H9 (cell line): ENCODE measurements at regions not wholly inside any gene's neighbourhood (a gene's known extent, or its start where the extent isn't known, plus 50 kb on each side); places are given as distances from the start of the nearest gene placed in this dataset.

Experiments used
- DNase-seq: peaks from one replicate; pipeline ENCODE4 v3.0.0-alpha.2; 2017
- H2AFZ ChIP-seq: one replicate; pipeline ENCODE4 v1.6.1; 2013; ENCODE audit warnings: mild to moderate bottlenecking, low read length, control low read depth, moderate library complexity
- H2AK5ac ChIP-seq: 2 replicates; pipeline ENCODE4 v1.6.1; 2013; ENCODE audit warnings: low read length, control low read depth, mixed read lengths; ENCODE audit not compliant: insufficient read length
- H2BK120ac ChIP-seq: one replicate; pipeline ENCODE4 v1.6.1; 2013; ENCODE audit warnings: low read depth, mild to moderate bottlenecking, low read length, control low read depth, inconsistent platforms; ENCODE audit not compliant: poor library complexity, severe bottlenecking
- H2BK12ac ChIP-seq: 2 replicates; pipeline ENCODE4 v1.6.1; 2013; ENCODE audit warnings: low read length, control low read depth, mixed read lengths, low read depth; ENCODE audit not compliant: insufficient read length
- H2BK15ac ChIP-seq: 2 replicates; pipeline ENCODE4 v1.6.1; 2013; ENCODE audit warnings: low read depth, low read length, control low read depth
- H2BK20ac ChIP-seq: one replicate; pipeline ENCODE4 v1.6.1; 2013; ENCODE audit warnings: low read depth, mild to moderate bottlenecking, low read length, control low read depth, inconsistent platforms; ENCODE audit not compliant: poor library complexity, severe bottlenecking
- H2BK5ac ChIP-seq: 2 replicates; pipeline ENCODE4 v1.6.1; 2013; ENCODE audit warnings: low read length, control low read depth, mixed read lengths; ENCODE audit not compliant: insufficient read length
- H3K14ac ChIP-seq: 2 replicates; pipeline ENCODE4 v1.6.1; 2013; ENCODE audit warnings: low read length, control low read depth; ENCODE audit not compliant: insufficient read depth
- H3K18ac ChIP-seq: 2 replicates; pipeline ENCODE4 v1.6.1; 2013; ENCODE audit warnings: low read depth, mild to moderate bottlenecking, mixed read lengths, low read length, control low read depth; ENCODE audit not compliant: insufficient read length
- H3K23ac ChIP-seq: 2 replicates; pipeline ENCODE4 v1.6.1; 2013; ENCODE audit warnings: low read length, control low read depth, mixed read lengths, low read depth; ENCODE audit not compliant: insufficient read length
- H3K23me2 ChIP-seq: 2 replicates; pipeline ENCODE4 v1.6.1; 2013; ENCODE audit warnings: low read depth, mild to moderate bottlenecking, mixed read lengths, low read length, control low read depth; ENCODE audit not compliant: insufficient read length, poor library complexity, severe bottlenecking
- H3K27ac ChIP-seq: 2 replicates; pipeline ENCODE4 v1.5.1; 2013; ENCODE audit warnings: low read length, control low read depth, mixed read lengths, low read depth; ENCODE audit not compliant: insufficient read length
- H3K27me3 ChIP-seq: 2 replicates; pipeline ENCODE4 v1.6.1; 2013; ENCODE audit warnings: low read length, control low read depth, inconsistent platforms; ENCODE audit not compliant: insufficient read depth
- H3K4ac ChIP-seq: 2 replicates; pipeline ENCODE4 v1.6.1; 2013; ENCODE audit warnings: low read depth, mild to moderate bottlenecking, control low read depth, inconsistent platforms, low read length, moderate library complexity
- H3K4me1 ChIP-seq: 2 replicates; pipeline ENCODE4 v1.6.1; 2013; ENCODE audit warnings: low read length, control low read depth, inconsistent platforms; ENCODE audit not compliant: insufficient read depth
- H3K4me2 ChIP-seq: 2 replicates; pipeline ENCODE4 v1.6.1; 2013; ENCODE audit warnings: low read length, control low read depth, mixed read lengths; ENCODE audit not compliant: insufficient read length, insufficient read depth
- H3K56ac ChIP-seq: 2 replicates; pipeline ENCODE4 v1.6.1; 2013; ENCODE audit warnings: low read depth, mild to moderate bottlenecking, mixed read lengths, low read length, control low read depth; ENCODE audit not compliant: insufficient read length
- H3K79me1 ChIP-seq: 2 replicates; pipeline ENCODE4 v1.6.1; 2013; ENCODE audit warnings: low read depth, mild to moderate bottlenecking, moderate library complexity, low read length, control low read depth, inconsistent platforms; ENCODE audit not compliant: insufficient read depth, poor library complexity, severe bottlenecking
- H3K79me2 ChIP-seq: 2 replicates; pipeline ENCODE4 v1.6.1; 2013; ENCODE audit warnings: low read length, control low read depth, inconsistent platforms; ENCODE audit not compliant: insufficient read depth
- H3K9ac ChIP-seq: 2 replicates; pipeline ENCODE4 v1.6.1; 2013; ENCODE audit warnings: low read length, control low read depth, mixed read lengths; ENCODE audit not compliant: insufficient read length; ENCODE audit errors: extremely low read depth
- H3K9me3 ChIP-seq: one replicate; pipeline ENCODE4 v1.6.1; 2013; ENCODE audit warnings: low read depth, low read length, inconsistent platforms; ENCODE audit not compliant: control insufficient read depth
- H3T11ph ChIP-seq: one replicate; pipeline ENCODE4 v1.6.1; 2013; ENCODE audit warnings: mild to moderate bottlenecking, low read length, control low read depth, inconsistent platforms
- H4K20me1 ChIP-seq: one replicate; pipeline ENCODE4 v1.6.1; 2013; ENCODE audit not compliant: control insufficient read depth, insufficient read length, insufficient read depth
- H4K5ac ChIP-seq: 2 replicates; pipeline ENCODE4 v1.6.1; 2013; ENCODE audit warnings: low read depth, mild to moderate bottlenecking, mixed read lengths, low read length, control low read depth; ENCODE audit not compliant: insufficient read length
- H4K8ac ChIP-seq: replicated peaks from 2 replicates; pipeline ENCODE4 v1.6.1; 2013; ENCODE audit warnings: low read length, control low read depth, mixed read lengths, low read depth; ENCODE audit not compliant: insufficient read length
- H4K91ac ChIP-seq: 2 replicates; pipeline ENCODE4 v1.6.1; 2013; ENCODE audit warnings: low read depth, mild to moderate bottlenecking, moderate library complexity, mixed read lengths, low read length, control low read depth; ENCODE audit not compliant: insufficient read length
- H3K27ac Mint-ChIP-seq, 3 experiments: 2 replicates in 2 of 3; 3 replicates in 1 of 3; pipeline ENCODE4 v1.8.0; 2020 to 2021; ENCODE audit warnings: mixed read lengths in 3 of 3, mild to moderate bottlenecking in 1 of 3, moderate library complexity in 1 of 3
- H3K27me3 Mint-ChIP-seq: 2 replicates; pipeline ENCODE4 v1.8.0; 2021; ENCODE audit warnings: low read depth, mild to moderate bottlenecking, moderate library complexity, mixed read lengths
- H3K36me3 Mint-ChIP-seq, 3 experiments: 2 replicates in 2 of 3; 3 replicates in 1 of 3; pipeline ENCODE4 v1.8.0; 2020 to 2021; ENCODE audit warnings: low read depth in 3 of 3, mixed read lengths in 3 of 3; ENCODE audit not compliant: insufficient read depth in 1 of 3
- H3K4me1 Mint-ChIP-seq, 2 experiments: 2 replicates each; pipeline ENCODE4 v1.8.0; 2020; ENCODE audit warnings: mixed read lengths in 2 of 2
- H3K4me3 Mint-ChIP-seq, 2 experiments: 2 replicates in 1 of 2; 3 replicates in 1 of 2; pipeline ENCODE4 v1.8.0; 2020 to 2021; ENCODE audit warnings: mild to moderate bottlenecking in 2 of 2, mixed read lengths in 2 of 2, moderate library complexity in 1 of 2
- H3K9me3 Mint-ChIP-seq, 2 experiments: 2 replicates in 1 of 2; 3 replicates in 1 of 2; pipeline ENCODE4 v1.8.0; 2020; ENCODE audit warnings: mild to moderate bottlenecking in 2 of 2, mixed read lengths in 2 of 2, moderate library complexity in 1 of 2
- WGBS: extraction: QIAGEN DNeasy Blood & Tissue Kit; methylation state at CpG from one replicate; pipeline ENCODE4 v1.1.7; 2013; ENCODE audit warnings: missing lambda C conversion rate, low lambda C conversion rate, mixed read lengths; ENCODE audit not compliant: insufficient read length; ENCODE audit errors: extremely low coverage; 5-methylcytosine and 5-hydroxymethylcytosine counted together
- TF ChIP-seq, protein P1 (sequence below): fragments of 200-600 bp; sonication (generic); conservative IDR thresholded peaks from 3 replicates; pipeline ENCODE4 v1.8.0; 2021; ENCODE audit warnings: antibody characterized with exemption, mild to moderate bottlenecking

DNA sequence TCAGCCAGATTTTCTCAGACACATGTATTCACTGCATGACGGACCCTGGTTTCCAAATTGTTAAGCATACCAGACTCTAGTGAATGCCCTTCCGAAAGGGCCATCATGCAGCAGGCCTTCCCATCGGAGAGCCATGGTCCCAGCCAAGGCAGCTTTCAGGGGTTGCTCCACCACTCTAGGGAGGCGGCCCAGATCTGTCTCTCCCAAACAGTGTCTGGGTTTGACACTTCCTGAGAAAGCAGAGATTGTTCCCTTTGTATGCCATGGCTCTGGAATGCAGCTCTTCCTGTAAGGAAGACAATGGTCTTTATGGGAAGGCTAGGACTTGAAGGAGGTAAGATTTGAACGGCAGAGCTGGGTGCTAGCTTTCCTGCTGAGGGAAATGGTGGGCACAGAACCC lies 178.8 kb upstream of the BMPER start:
- no peak overlapping the region for H2BK20ac ChIP-seq
- Mint-ChIP-seq H3K27ac (peak overlapping the region; percentile 21 to 97 (median 86); a peak in 5 of 7 replicates), H3K4me1 (peaks cover 25 to 30% of the 10 kb centered on the region in 2 experiments), H3K9me3 (no peaks in the 10 kb centered on the region; a peak in 1 of 5 replicates), H3K4me3 (no peak overlapping the region), H3K27me3 (peaks cover 2% of the 10 kb centered on the region; the same call in 1 of the 2 replicates), H3K36me3 (no peaks in the 10 kb centered on the region; a peak in 2 of 7 replicates)
- H2AK5ac ChIP-seq, result no peak overlapping the region
- H2BK120ac ChIP-seq, result no peak overlapping the region
- H2BK5ac ChIP-seq, result no peak overlapping the region
- H3K4ac ChIP-seq, result no peak overlapping the region
- H3K14ac ChIP-seq, result no peak overlapping the region
- TF ChIP-seq, protein P1, sequence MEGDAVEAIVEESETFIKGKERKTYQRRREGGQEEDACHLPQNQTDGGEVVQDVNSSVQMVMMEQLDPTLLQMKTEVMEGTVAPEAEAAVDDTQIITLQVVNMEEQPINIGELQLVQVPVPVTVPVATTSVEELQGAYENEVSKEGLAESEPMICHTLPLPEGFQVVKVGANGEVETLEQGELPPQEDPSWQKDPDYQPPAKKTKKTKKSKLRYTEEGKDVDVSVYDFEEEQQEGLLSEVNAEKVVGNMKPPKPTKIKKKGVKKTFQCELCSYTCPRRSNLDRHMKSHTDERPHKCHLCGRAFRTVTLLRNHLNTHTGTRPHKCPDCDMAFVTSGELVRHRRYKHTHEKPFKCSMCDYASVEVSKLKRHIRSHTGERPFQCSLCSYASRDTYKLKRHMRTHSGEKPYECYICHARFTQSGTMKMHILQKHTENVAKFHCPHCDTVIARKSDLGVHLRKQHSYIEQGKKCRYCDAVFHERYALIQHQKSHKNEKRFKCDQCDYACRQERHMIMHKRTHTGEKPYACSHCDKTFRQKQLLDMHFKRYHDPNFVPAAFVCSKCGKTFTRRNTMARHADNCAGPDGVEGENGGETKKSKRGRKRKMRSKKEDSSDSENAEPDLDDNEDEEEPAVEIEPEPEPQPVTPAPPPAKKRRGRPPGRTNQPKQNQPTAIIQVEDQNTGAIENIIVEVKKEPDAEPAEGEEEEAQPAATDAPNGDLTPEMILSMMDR, result no peak
- H3K4me1 ChIP-seq, result peaks cover 3% of the 10 kb centered on the region; the same call in 1 of the 2 replicates
- no peak overlapping the region for H3T11ph ChIP-seq
- H4K20me1 ChIP-seq, result no peaks in the 10 kb centered on the region
- no peak overlapping the region for H4K5ac ChIP-seq
- H3K9ac ChIP-seq, result no peak overlapping the region
- H3K27me3 ChIP-seq, result no peaks in the 10 kb centered on the region
- H4K91ac ChIP-seq, result no peak overlapping the region
- H4K8ac ChIP-seq, result no peak overlapping the region
- no peaks in the 10 kb centered on the region for H3K79me2 ChIP-seq
- no peak overlapping the region for H2AFZ ChIP-seq
- no peaks in the 10 kb centered on the region for H3K9me3 ChIP-seq
- H3K23me2 ChIP-seq, result no peaks in the 10 kb centered on the region
- no peak overlapping the region for H3K27ac ChIP-seq
- H3K4me2 ChIP-seq, result no peak overlapping the region
- WGBS, result no CpG with 5 or more reads among the region's 5 CpGs
- no peak overlapping the region for H2BK12ac ChIP-seq
- no peak overlapping the region for H3K56ac ChIP-seq
- H3K79me1 ChIP-seq, result no peaks in the 10 kb centered on the region
- H2BK15ac ChIP-seq, result no peak overlapping the region
- H3K18ac ChIP-seq, result no peak overlapping the region
- DNase-seq, result no peak
- H3K23ac ChIP-seq, result no peak overlapping the region
